Activated T-helper 17 cell treated with anti-CD3 and anti-CD28 coated beads, Interleukin-2, amount 50 U/mL, for 72 hours (primary cell): ENCODE measurements at regions not wholly inside any gene's neighbourhood (a gene's known extent, or its start where the extent isn't known, plus 50 kb on each side); places are given as distances from the start of the nearest gene placed in this dataset.

Source experiments
- ATAC-seq: fragments of 150-1000 bp; cut with Tn5 transposase; replicated peaks from 2 replicates; pipeline ENCODE4 v1.10.0; 2021; ENCODE audit warnings: mild to moderate bottlenecking, moderate library complexity
- H3K27ac Mint-ChIP-seq: one replicate; pipeline ENCODE4 v1.8.0; 2022; ENCODE audit warnings: mixed read lengths
- H3K27me3 Mint-ChIP-seq: one replicate; pipeline ENCODE4 v1.8.0; 2022; ENCODE audit warnings: mixed read lengths
- H3K36me3 Mint-ChIP-seq: one replicate; pipeline ENCODE4 v1.8.0; 2022; ENCODE audit warnings: low read depth, mild to moderate bottlenecking, mixed read lengths
- H3K4me1 Mint-ChIP-seq: one replicate; pipeline ENCODE4 v1.8.0; 2022; ENCODE audit warnings: mixed read lengths
- H3K4me3 Mint-ChIP-seq: one replicate; pipeline ENCODE4 v1.8.0; 2022; ENCODE audit warnings: mild to moderate bottlenecking, mixed read lengths
- H3K9me3 Mint-ChIP-seq: one replicate; pipeline ENCODE4 v1.8.0; 2022; ENCODE audit warnings: mixed read lengths

DNA sequence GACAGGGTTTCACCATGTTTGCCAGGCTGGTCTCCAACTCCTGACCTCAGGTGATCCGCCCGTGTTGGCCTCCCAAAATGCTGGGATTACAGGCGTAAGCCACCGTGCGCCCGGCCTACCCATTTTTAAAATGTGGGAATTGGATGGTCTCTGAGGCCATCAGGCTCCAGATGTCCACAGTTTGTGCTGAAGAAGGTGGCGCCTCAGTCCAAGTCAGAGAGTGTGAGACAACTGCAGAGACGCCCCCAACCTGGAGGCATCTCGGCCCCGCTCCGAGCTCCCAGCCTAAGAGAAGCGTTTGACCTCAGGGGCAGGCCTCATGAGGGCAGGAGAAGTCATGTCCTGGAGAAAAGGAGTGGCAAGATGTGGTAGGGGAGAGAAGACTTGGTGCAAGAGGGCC lies 146.5 kb downstream of the MRM1 start:
- Mint-ChIP-seq H3K27ac (no peak overlapping the region), H3K4me1 (no peaks in the 10 kb centered on the region), H3K4me3 (no peak overlapping the region), H3K36me3 (no peaks in the 10 kb centered on the region), H3K9me3 (no peaks in the 10 kb centered on the region), H3K27me3 (peaks cover 7% of the 10 kb centered on the region)
- no peak for ATAC-seq

DNA sequence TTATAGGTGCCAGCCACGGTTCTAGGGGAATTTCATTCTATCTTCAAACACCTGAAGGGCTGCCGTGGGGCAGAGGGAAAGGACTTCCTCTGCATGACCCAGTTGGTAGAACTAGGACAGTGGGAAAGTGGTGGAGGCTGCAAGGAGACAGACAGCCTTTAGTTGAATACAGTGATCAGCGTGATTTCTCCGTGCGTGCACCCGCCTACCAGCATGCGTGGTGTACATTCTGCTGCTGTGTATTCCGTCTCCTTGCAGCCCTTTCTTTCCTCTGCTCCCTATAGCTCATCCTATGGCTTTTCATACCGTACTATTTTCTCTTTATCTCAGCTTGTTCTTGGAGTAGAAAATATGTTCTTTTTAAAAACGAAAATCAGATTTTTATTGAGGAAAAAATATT lies 146.9 kb downstream of the MRM1 start:
- Mint-ChIP-seq H3K9me3 (no peaks in the 10 kb centered on the region), H3K4me1 (no peaks in the 10 kb centered on the region), H3K27ac (no peak overlapping the region), H3K27me3 (peaks cover 7% of the 10 kb centered on the region), H3K36me3 (no peaks in the 10 kb centered on the region), H3K4me3 (no peak overlapping the region)
- no peak for ATAC-seq

DNA sequence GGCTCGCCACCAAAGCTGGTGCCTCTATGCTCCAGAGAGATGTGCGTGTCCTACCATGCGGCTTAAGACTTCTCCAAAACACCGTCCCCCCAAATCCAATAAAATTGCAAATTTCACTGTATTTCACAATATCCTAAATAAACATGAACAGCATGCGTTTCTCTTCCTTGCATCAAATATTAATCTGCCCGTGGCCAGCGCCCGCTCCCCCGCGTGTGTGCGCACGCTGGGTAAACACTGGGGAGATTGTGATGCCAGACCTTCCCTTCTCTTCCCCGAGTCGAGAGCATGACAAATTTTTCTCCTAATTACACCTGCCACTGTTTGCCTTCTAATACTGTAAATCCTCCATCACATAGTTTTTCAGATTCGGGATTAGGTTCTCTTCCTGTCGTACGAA lies 148.1 kb downstream of the MRM1 start:
- H3K27ac Mint-ChIP-seq = no peak overlapping the region
- H3K9me3 Mint-ChIP-seq = no peaks in the 10 kb centered on the region
- peaks cover 7% of the 10 kb centered on the region for H3K27me3 Mint-ChIP-seq
- no peaks in the 10 kb centered on the region for H3K36me3 Mint-ChIP-seq
- ATAC-seq = no peak
- H3K4me1 Mint-ChIP-seq = no peaks in the 10 kb centered on the region
- no peak overlapping the region for H3K4me3 Mint-ChIP-seq

DNA sequence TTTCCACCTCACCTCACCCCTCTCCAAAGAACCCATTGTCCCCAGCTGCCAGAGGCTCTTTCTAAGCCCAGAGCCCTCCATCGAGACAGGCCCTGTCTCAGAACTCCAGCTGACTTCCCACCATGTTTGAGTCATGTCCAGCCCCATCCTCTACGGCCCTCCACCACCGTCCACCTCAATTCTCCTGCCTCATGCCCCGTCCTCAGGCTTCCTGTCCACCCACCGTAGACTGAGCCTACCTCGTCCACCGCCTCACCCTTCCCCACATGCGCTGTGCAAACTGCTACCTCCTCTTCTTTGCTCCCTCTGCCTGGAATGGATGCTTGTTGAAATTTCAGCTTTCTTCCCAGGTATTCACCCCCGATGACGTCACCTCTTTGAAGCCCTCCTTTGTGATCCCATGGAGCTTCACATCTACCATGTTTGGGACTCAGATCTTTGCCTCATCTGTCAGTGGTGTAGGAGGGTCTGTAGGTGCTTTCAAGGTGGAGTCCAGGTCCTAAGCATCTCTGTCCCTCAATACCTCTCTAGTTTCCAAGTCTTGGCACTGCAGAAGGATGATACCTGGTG lies 149.0 kb downstream of the MRM1 start:
- H3K27me3 Mint-ChIP-seq = peaks cover 7% of the 10 kb centered on the region
- H3K36me3 Mint-ChIP-seq = no peaks in the 10 kb centered on the region
- ATAC-seq = no peak
- H3K9me3 Mint-ChIP-seq = no peaks in the 10 kb centered on the region
- no peak overlapping the region for H3K4me3 Mint-ChIP-seq
- no peak overlapping the region for H3K27ac Mint-ChIP-seq
- peaks cover 4% of the 10 kb centered on the region for H3K4me1 Mint-ChIP-seq

DNA sequence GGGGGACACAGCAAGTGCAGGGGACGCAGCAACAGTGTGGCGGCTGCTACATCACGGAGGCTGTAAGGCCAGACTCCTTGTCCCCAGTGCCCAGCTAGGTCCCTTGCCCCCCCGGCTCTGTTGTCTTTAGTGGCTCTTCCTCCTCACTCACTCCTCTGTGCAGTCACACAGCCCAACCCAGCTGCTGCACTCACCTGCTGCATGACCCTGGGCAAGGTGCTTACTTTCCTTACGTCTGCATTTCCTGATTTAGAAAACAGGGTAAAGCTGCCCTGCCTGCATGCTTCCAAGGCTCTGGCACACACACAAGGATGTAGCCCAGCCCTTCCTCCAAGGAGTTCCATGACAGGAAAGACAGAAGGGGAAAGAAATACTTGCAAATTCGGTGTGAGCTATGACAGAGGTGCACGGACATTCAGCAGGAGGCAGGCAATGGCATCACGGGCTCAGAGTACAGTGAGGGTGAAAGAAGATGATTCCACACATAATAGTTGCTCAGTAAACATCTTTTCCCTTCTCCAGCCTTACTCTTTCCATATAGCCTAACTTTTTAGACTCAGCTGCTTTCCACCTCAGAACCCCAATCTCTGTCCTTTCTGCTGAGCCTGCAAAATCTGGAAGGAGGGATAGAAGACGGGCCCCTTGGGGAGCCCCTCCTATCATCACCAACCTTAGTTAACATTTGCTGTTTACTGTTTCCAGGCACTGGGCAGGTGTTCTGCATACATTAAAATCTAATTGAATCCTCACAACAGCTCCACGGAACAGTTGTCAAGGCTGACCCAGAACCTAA lies 150.9 kb downstream of the MRM1 start:
- Mint-ChIP-seq H3K27me3 (peaks cover 7% of the 10 kb centered on the region), H3K9me3 (no peaks in the 10 kb centered on the region), H3K4me3 (no peak overlapping the region), H3K4me1 (peaks cover 7% of the 10 kb centered on the region), H3K36me3 (no peaks in the 10 kb centered on the region), H3K27ac (no peak overlapping the region)
- no peak for ATAC-seq

DNA sequence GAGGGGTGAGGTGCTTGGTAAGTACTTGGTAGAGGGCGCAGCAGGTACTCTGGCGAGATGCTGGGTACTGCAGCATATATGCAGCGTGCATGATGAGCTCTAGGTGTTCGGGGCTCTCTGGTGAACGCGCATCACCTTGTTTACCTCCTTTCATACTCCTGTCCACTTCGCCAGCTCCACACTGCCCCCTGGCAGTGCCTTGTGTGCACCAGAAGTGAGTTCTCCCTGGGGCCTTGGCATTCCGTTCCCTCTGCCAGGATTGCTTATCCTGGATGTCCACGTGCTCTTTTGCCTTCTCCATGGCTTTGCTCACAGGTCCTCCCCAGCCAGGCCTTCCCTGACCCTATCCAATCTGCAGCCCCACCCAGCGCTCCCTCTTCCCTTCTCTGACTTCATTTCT lies 154.2 kb downstream of the MRM1 start:
- H3K27ac Mint-ChIP-seq = no peak overlapping the region
- H3K4me1 Mint-ChIP-seq = peaks cover 7% of the 10 kb centered on the region
- no peak overlapping the region for H3K4me3 Mint-ChIP-seq
- peaks cover 1% of the 10 kb centered on the region for H3K27me3 Mint-ChIP-seq
- H3K36me3 Mint-ChIP-seq = no peaks in the 10 kb centered on the region
- peak; percentile 65 for ATAC-seq
- H3K9me3 Mint-ChIP-seq = no peaks in the 10 kb centered on the region

DNA sequence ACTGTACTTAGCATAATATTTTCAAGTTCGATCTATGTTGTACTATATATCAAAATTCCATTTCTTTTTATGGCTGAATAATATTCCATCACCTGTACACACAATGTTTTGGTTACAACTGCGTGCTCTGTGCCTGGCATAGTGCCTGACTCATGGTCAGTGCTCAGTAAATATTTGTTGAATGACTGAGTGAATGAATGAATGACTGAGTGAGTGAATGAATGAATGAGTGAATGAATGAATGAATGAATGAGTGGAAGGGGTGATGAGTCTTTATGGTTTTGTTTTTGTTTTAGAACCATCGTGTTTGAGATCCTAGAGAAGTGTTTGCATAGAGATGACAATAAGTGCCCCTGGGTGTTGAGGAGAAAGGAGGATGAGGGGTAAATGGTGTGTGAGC lies 155.3 kb downstream of the MRM1 start:
- Mint-ChIP-seq H3K4me3 (no peak overlapping the region), H3K27me3 (no peaks in the 10 kb centered on the region), H3K9me3 (no peaks in the 10 kb centered on the region), H3K36me3 (no peaks in the 10 kb centered on the region), H3K27ac (no peak overlapping the region), H3K4me1 (peaks cover 7% of the 10 kb centered on the region)
- no peak for ATAC-seq

DNA sequence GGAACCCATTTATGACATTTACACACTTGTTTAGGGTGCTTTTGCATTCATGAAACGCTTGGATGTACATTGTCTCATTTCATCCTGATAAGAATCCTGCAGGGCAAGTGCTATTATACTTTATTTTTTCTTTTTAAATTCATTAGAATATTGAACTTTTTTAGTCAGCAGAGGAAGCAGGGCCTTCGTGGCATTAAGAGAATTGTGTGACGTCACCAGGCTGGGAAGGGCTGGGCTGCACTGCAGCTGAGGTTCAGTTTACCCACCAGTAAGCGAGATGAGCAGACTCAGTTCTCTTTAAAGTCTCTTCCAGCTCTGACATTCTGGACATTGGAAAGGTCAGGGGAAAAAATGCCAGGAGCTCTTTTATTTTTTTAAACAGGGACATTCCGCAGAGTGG lies 159.0 kb downstream of the MRM1 start:
- ATAC-seq = no peak
- no peaks in the 10 kb centered on the region for H3K36me3 Mint-ChIP-seq
- H3K27ac Mint-ChIP-seq = no peak overlapping the region
- H3K4me1 Mint-ChIP-seq = peaks cover 8% of the 10 kb centered on the region
- H3K27me3 Mint-ChIP-seq = no peaks in the 10 kb centered on the region
- no peaks in the 10 kb centered on the region for H3K9me3 Mint-ChIP-seq
- H3K4me3 Mint-ChIP-seq = no peak overlapping the region

DNA sequence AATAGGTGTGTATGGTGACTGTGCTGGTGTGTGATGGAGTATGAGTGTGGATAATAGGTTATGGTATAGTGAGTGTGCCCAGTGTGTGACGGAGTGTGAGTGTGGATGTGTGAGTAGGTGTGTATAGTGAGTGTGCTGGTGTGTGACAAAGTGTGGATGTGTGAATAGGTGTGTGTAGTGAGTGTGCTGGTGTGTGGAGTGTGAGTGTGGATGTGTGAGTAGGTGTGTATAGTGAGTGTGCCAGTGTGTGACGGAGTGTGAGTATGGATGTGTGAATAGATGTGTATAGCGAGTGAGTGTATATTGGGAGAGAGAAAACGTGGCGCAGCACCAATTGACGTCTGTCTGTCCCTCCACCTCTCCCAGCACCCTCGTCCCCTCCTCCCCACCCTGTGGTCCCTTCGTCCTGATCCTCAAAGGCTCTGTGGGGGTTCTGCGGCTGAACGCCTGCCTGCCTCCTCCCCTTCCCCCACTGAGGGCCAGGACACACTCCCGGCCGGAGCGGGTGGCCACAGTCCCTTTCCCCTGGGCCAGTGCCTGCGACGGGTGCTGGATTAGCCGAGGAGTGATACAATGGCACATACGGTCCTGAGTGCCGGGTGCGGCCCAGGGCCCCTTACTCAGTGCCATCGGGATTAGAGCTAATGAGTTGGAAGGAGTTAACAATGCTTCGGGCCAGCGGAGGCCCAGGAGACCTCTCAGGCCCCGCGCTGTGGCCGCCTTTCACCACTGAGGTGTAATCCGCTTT lies 160.0 kb downstream of the MRM1 start:
- no peak for ATAC-seq
- Mint-ChIP-seq H3K4me1 (peaks cover 5% of the 10 kb centered on the region), H3K36me3 (no peaks in the 10 kb centered on the region), H3K27me3 (no peaks in the 10 kb centered on the region), H3K4me3 (no peak overlapping the region), H3K27ac (no peak overlapping the region), H3K9me3 (no peaks in the 10 kb centered on the region)

DNA sequence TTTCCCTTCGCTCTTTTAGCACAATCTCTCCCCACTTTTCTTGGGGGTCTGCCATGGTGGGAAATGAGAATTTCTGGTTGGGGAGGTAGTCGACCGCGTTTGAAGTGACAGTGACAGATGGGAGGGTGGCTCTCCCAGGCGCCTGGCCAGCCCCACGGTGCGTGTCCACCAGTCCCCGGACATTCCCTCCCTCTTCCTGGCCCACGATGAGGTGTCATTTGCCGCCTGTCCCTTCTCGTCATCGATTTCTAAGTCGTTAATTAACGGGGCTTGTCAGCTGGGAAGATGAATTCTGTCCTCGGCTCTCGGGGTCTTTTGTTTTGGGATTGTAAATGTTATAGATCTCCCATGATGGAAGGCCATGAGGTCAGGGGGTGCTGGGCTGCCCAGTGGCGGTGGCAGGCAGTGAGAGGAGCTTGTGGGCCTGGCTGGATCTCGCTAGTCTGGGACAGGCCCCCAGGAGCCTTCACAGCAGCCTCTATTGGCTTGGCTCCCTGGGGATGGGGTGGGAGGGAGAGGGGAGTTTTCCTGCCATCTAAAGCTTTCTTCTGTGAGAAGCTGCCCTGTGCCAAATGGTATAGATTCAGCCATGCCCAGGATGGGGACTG lies 164.2 kb downstream of the MRM1 start:
- Mint-ChIP-seq H3K36me3 (no peaks in the 10 kb centered on the region), H3K4me3 (no peak overlapping the region), H3K27me3 (no peaks in the 10 kb centered on the region), H3K4me1 (peaks cover 5% of the 10 kb centered on the region), H3K9me3 (no peaks in the 10 kb centered on the region), H3K27ac (no peak overlapping the region)
- no peak for ATAC-seq

DNA sequence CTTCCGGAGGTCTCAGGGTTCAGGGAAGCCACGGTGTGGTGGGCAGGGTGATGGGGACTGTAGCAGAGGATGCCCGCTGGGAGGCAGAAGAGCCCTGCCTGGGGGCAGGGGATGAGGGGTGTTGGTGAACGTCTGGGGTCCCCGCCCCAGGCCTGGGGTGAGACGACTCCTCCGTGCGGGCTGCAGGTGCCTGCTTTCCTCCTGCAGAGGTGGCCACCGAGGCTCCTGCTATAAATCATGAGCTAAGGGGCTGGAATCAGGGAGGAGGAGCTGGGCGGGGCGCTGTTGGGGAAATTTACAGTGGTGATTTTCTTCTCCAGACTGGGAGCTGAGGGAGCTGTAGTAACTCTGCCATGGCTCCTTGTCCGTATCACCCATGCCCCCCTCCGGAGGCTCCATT lies 167.0 kb downstream of the MRM1 start:
- H3K36me3 Mint-ChIP-seq = no peaks in the 10 kb centered on the region
- H3K4me1 Mint-ChIP-seq = peaks cover 4% of the 10 kb centered on the region
- no peaks in the 10 kb centered on the region for H3K9me3 Mint-ChIP-seq
- no peak overlapping the region for H3K4me3 Mint-ChIP-seq
- H3K27ac Mint-ChIP-seq = no peak overlapping the region
- ATAC-seq = no peak
- H3K27me3 Mint-ChIP-seq = no peaks in the 10 kb centered on the region

DNA sequence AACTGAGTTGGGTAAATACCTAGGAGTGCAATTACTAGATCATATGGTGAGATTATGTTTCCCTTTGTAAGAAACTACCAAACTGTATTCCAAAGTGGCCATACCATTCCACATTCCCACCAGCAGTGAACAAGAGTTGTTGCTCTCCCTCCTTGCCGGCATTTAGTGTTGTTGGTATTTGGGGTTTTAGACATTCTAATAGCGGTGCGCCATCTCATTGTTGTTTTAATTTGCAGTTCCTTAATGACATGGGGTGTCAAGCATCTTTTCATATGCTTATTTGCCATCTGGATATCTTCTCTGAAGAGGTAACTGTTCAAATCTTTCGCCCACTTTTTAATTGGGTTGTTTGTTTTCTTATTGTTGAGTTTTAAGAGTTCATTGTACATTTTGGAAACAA lies 164.2 kb upstream of the LHX1 start:
- no peak for ATAC-seq
- Mint-ChIP-seq H3K27me3 (peaks cover 14% of the 10 kb centered on the region), H3K9me3 (no peaks in the 10 kb centered on the region), H3K4me3 (no peak overlapping the region), H3K27ac (no peak overlapping the region), H3K4me1 (no peaks in the 10 kb centered on the region), H3K36me3 (no peaks in the 10 kb centered on the region)

DNA sequence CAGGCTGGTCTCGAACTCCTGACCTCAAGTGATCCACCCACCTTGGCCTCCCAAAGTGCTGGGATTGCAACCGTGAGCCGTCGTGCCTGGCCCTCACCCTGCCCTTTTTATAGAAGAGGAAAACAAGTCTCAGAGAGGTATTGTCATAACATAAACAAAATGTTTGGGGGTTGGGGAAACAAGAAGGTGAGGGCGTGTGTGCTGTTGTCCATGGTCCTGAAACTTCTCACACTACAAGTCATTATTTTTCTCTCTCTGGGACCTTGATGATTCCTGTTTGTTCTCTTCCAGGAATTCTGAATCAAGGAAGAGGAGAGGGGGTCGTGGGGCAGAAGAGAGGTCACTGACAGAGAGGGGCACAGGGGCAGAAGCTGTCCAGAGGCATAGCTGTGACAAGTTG lies 160.2 kb upstream of the LHX1 start:
- no peak for ATAC-seq
- Mint-ChIP-seq H3K36me3 (no peaks in the 10 kb centered on the region), H3K4me3 (no peak overlapping the region), H3K27ac (no peak overlapping the region), H3K9me3 (no peaks in the 10 kb centered on the region), H3K27me3 (peaks cover 37% of the 10 kb centered on the region), H3K4me1 (no peaks in the 10 kb centered on the region)

DNA sequence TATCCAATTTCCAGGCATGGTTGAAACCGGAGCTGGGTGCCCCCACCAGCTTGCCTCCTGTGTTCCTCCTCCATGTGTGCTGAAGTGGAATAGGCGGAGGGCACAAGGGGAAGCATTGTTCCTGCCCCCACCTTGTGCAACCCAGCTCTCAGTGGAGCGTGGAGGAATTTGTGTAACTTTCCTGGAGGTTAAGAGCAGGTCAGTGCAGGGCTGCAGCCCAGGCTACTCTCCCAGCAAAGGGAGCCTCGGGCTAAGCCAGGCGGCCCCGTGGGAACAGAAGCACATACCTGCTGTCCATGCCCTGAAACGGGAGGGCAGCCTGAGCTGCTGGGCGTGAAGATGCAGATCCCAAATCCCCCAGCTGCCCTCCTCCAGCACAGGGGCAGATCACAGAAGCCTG lies 158.8 kb upstream of the LHX1 start:
- Mint-ChIP-seq H3K4me3 (no peak overlapping the region), H3K9me3 (no peaks in the 10 kb centered on the region), H3K27ac (no peak overlapping the region), H3K27me3 (peaks cover 42% of the 10 kb centered on the region), H3K4me1 (no peaks in the 10 kb centered on the region), H3K36me3 (no peaks in the 10 kb centered on the region)
- no peak for ATAC-seq

DNA sequence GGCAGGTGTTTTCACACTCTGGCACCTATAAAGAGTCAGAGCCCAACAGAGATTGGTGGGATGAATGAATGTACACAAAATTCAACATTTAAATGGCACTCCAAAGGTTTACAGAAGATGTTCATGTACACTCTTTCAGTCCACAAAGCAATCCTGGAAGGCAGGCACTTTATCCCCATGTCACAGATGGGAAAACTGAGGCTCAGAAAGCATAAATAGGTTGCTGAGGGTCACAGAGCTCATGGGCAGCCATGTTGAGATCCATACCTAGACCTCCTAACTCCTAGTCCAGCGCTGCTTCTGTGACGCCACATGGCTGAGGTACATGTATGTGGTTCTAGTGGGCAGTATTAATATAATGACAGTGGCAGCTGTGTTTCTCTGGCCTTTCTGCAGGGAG lies 157.7 kb upstream of the LHX1 start:
- no peak for ATAC-seq
- H3K27ac Mint-ChIP-seq = no peak overlapping the region
- peaks cover 46% of the 10 kb centered on the region for H3K27me3 Mint-ChIP-seq
- no peaks in the 10 kb centered on the region for H3K9me3 Mint-ChIP-seq
- H3K36me3 Mint-ChIP-seq = no peaks in the 10 kb centered on the region
- H3K4me1 Mint-ChIP-seq = no peaks in the 10 kb centered on the region
- no peak overlapping the region for H3K4me3 Mint-ChIP-seq
